ENCODE measurements at regions not wholly inside any gene's neighbourhood (a gene's known extent, or its start where the extent isn't known, plus 50 kb on each side); places are given as distances from the start of the nearest gene placed in this dataset.

GRCh38 chr5:168228668-168229067 lies 62.8 kb upstream of the WWC1 start:
- DNase-seq (ENCODE audit: low read depth), result no peak
- no peak for FAIRE-seq
- H3K27me3 ChIP-seq (ENCODE audit: control insufficient read depth, insufficient read depth, low read length), result no peaks in the 10 kb centered on the region
- H3K4me3 ChIP-seq (ENCODE audit: low read depth, low read length), result no peak overlapping the region
- TF ChIP-seq CTCF (IDR thresholded peaks at IDR 0.05; ENCODE audit: insufficient read depth, low read length, severe bottlenecking), result no peak
- peaks cover 11% of the 10 kb centered on the region for H3K36me3 ChIP-seq (ENCODE audit: control insufficient read depth, insufficient read depth, low read length)

GRCh38 chr5:168234133-168234532 lies 57.3 kb upstream of the WWC1 start:
- DNase-seq (ENCODE audit: low read depth) (peak; percentile 42), FAIRE-seq (no peak)
- no peak overlapping the region for H3K4me3 ChIP-seq (ENCODE audit: low read depth, low read length)
- H3K27me3 ChIP-seq (ENCODE audit: control insufficient read depth, insufficient read depth, low read length), result no peaks in the 10 kb centered on the region
- no peak for TF ChIP-seq CTCF (IDR thresholded peaks at IDR 0.05; ENCODE audit: insufficient read depth, low read length, severe bottlenecking)
- H3K36me3 ChIP-seq (ENCODE audit: control insufficient read depth, insufficient read depth, low read length), result peaks cover 3% of the 10 kb centered on the region

GRCh38 chr5:168238463-168238862 lies 53.0 kb upstream of the WWC1 start:
- no peak for TF ChIP-seq CTCF (IDR thresholded peaks at IDR 0.05; ENCODE audit: insufficient read depth, low read length, severe bottlenecking)
- Histone ChIP-seq H3K27me3 (ENCODE audit: control insufficient read depth, insufficient read depth, low read length) (no peaks in the 10 kb centered on the region), H3K36me3 (ENCODE audit: control insufficient read depth, insufficient read depth, low read length) (no peaks in the 10 kb centered on the region), H3K4me3 (ENCODE audit: low read depth, low read length) (no peak overlapping the region)
- no peak for FAIRE-seq
- DNase-seq (ENCODE audit: low read depth), result no peak

GRCh38 chr5:168239325-168239724 lies 52.1 kb upstream of the WWC1 start:
- Histone ChIP-seq H3K27me3 (ENCODE audit: control insufficient read depth, insufficient read depth, low read length) (no peaks in the 10 kb centered on the region), H3K4me3 (ENCODE audit: low read depth, low read length) (no peak overlapping the region), H3K36me3 (ENCODE audit: control insufficient read depth, insufficient read depth, low read length) (no peaks in the 10 kb centered on the region)
- no peak for TF ChIP-seq CTCF (IDR thresholded peaks at IDR 0.05; ENCODE audit: insufficient read depth, low read length, severe bottlenecking)
- DNase-seq (ENCODE audit: low read depth) (no peak), FAIRE-seq (no peak)

All from bronchial epithelial cell (primary cell).